ENCODE measurements at regions not wholly inside any gene's neighbourhood (a gene's known extent, or its start where the extent isn't known, plus 50 kb on each side); places are given as distances from the start of the nearest gene placed in this dataset.
"Not testable (repeated sequence)": the region's sequence is repeated elsewhere in the genome, so short reads cannot be mapped to it uniquely, and the experiment has no call there.

GRCh38 chrX:112377481-112377880 is 294.9 kb upstream of the TRPC5 start:
- DNase-seq (ENCODE audit: low read depth in 2 of 3, low spot score in 2 of 3), result no peak

GRCh38 chrX:112368371-112368770 is 285.8 kb upstream of the TRPC5 start:
- DNase-seq (ENCODE audit: low read depth in 2 of 3, low spot score in 2 of 3), result no peak

GRCh38 chrX:112367065-112367464 is 284.5 kb upstream of the TRPC5 start:
- DNase-seq (ENCODE audit: low read depth in 2 of 3, low spot score in 2 of 3), result no peak

- no peak for DNase-seq (ENCODE audit: low read depth in 2 of 3, low spot score in 2 of 3)
Observed at GRCh38 chrX:112359906-112360305, 277.3 kb upstream of the TRPC5 start.

- no peak for DNase-seq (ENCODE audit: low read depth in 2 of 3, low spot score in 2 of 3)
Observed at GRCh38 chrX:112355931-112356330, 273.4 kb upstream of the TRPC5 start.

- DNase-seq (ENCODE audit: low read depth in 2 of 3, low spot score in 2 of 3), result no peak
Observed at GRCh38 chrX:112341598-112341997, 259.0 kb upstream of the TRPC5 start.

- no peak for DNase-seq (ENCODE audit: low read depth in 2 of 3, low spot score in 2 of 3)
Observed at GRCh38 chrX:112313201-112313600, 230.6 kb upstream of the TRPC5 start.

- no peak for DNase-seq (ENCODE audit: low read depth in 2 of 3, low spot score in 2 of 3)
Observed at GRCh38 chrX:112306027-112306426, 223.5 kb upstream of the TRPC5 start.

GRCh38 chrX:112279940-112280339 is 197.4 kb upstream of the TRPC5 start:
- DNase-seq (ENCODE audit: low read depth in 2 of 3, low spot score in 2 of 3), result no peak

- no peak for DNase-seq (ENCODE audit: low read depth in 2 of 3, low spot score in 2 of 3)
Observed at GRCh38 chrX:112270991-112271390, 188.4 kb upstream of the TRPC5 start.

GRCh38 chrX:112266136-112266535 is 183.6 kb upstream of the TRPC5 start:
- no peak for DNase-seq (ENCODE audit: low read depth in 2 of 3, low spot score in 2 of 3)

GRCh38 chrX:112259375-112259774 is 176.8 kb upstream of the TRPC5 start:
- no peak for DNase-seq (ENCODE audit: low read depth in 2 of 3, low spot score in 2 of 3)

- DNase-seq (ENCODE audit: low read depth in 2 of 3, low spot score in 2 of 3), result no peak
Observed at GRCh38 chrX:112254896-112255295, 172.3 kb upstream of the TRPC5 start.

GRCh38 chrX:112247714-112248113 is 165.1 kb upstream of the TRPC5 start:
- no peak for DNase-seq (ENCODE audit: low read depth in 2 of 3, low spot score in 2 of 3)

GRCh38 chrX:112235547-112235946 is 153.0 kb upstream of the TRPC5 start:
- no peak for DNase-seq (ENCODE audit: low read depth in 2 of 3, low spot score in 2 of 3)

GRCh38 chrX:112233164-112233563 is 150.6 kb upstream of the TRPC5 start:
- no peak for DNase-seq (ENCODE audit: low read depth in 2 of 3, low spot score in 2 of 3)

GRCh38 chrX:112226795-112227194 is 144.2 kb upstream of the TRPC5 start:
- DNase-seq (ENCODE audit: low read depth in 2 of 3, low spot score in 2 of 3), result not testable (repeated sequence)

- DNase-seq (ENCODE audit: low read depth in 2 of 3, low spot score in 2 of 3), result no peak
Observed at GRCh38 chrX:112223391-112223790, 140.8 kb upstream of the TRPC5 start.

GRCh38 chrX:112218388-112218787 is 135.8 kb upstream of the TRPC5 start:
- no peak for DNase-seq (ENCODE audit: low read depth in 2 of 3, low spot score in 2 of 3)

GRCh38 chrX:112211459-112211858 is 128.9 kb upstream of the TRPC5 start:
- DNase-seq (ENCODE audit: low read depth in 2 of 3, low spot score in 2 of 3), result no peak

- no peak for DNase-seq (ENCODE audit: low read depth in 2 of 3, low spot score in 2 of 3)
Observed at GRCh38 chrX:112197840-112198239, 115.3 kb upstream of the TRPC5 start.

GRCh38 chrX:112190646-112191045 is 108.1 kb upstream of the TRPC5 start:
- no peak for DNase-seq (ENCODE audit: low read depth in 2 of 3, low spot score in 2 of 3)

- DNase-seq (ENCODE audit: low read depth in 2 of 3, low spot score in 2 of 3), result not testable (repeated sequence)
Observed at GRCh38 chrX:112181361-112181760, 98.8 kb upstream of the TRPC5 start.

GRCh38 chrX:112164420-112164819 is 81.8 kb upstream of the TRPC5 start:
- DNase-seq (ENCODE audit: low read depth in 2 of 3, low spot score in 2 of 3), result no peak
